Thyroid gland (tissue), 4 donors: ENCODE measurements at regions not wholly inside any gene's neighbourhood (a gene's known extent, or its start where the extent isn't known, plus 50 kb on each side); places are given as distances from the start of the nearest gene placed in this dataset.

Experiments
- CTCF ChIP-seq, 6 experiments: fragments of 200-600 bp in 3 of 6; fragments of 450-650 bp in 3 of 6; sonication (generic) in 3 of 6; IDR thresholded peaks; one replicate each; pipeline ENCODE4 v1.5.1; 2016 to 2019; ENCODE audit warnings: antibody characterized with exemption in 6 of 6, mild to moderate bottlenecking in 2 of 6, inconsistent platforms in 1 of 6, moderate library complexity in 1 of 6
- POLR2A ChIP-seq, 2 donors: fragments of 450-650 bp; IDR thresholded peaks; one replicate each; pipeline ENCODE4 v1.6.1; 2017; ENCODE audit warnings: antibody characterized with exemption in 2 of 2, mild to moderate bottlenecking in 2 of 2, moderate library complexity in 1 of 2

- TF ChIP-seq CTCF (IDR thresholded peaks at IDR 0.05) (no peak), POLR2A (IDR thresholded peaks at IDR 0.05) (no peak)
Measured at GRCh38 chr7:96508371-96508770, 186.5 kb upstream of the SLC25A13 start.
